ENCODE measurements at regions not wholly inside any gene's neighbourhood (a gene's known extent, or its start where the extent isn't known, plus 50 kb on each side); places are given as distances from the start of the nearest gene placed in this dataset.

- Histone ChIP-seq H3K4me3 (ENCODE audit: insufficient read depth, low read length, poor library complexity, severe bottlenecking) (no peak overlapping the region), H3K27ac (ENCODE audit: low read depth, low read length) (no peak overlapping the region), H3K9me3 (ENCODE audit: insufficient read depth, low read length) (no peaks in the 10 kb centered on the region), H2AFZ (ENCODE audit: low read depth, low read length, severe bottlenecking) (no peak overlapping the region), H3K4me2 (ENCODE audit: low read depth, low read length, poor library complexity, severe bottlenecking) (no peak overlapping the region), H3K36me3 (ENCODE audit: low read length) (no peaks in the 10 kb centered on the region), H3K9me2 (replicated peaks; ENCODE audit: insufficient read depth, low read length) (no peaks in the 10 kb centered on the region), H3K79me2 (ENCODE audit: insufficient read depth, low read length) (no peaks in the 10 kb centered on the region), H3F3A (ENCODE audit: insufficient read depth) (no peaks in the 10 kb centered on the region), H3K27me3 (ENCODE audit: low read length) (no peaks in the 10 kb centered on the region), H3K9ac (ENCODE audit: low read length) (no peak overlapping the region), H4K20me1 (ENCODE audit: low read depth, low read length) (no peaks in the 10 kb centered on the region)
- no peak for TF ChIP-seq CTCF (IDR thresholded peaks at IDR 0.05; ENCODE audit: insufficient read depth, low read length, poor library complexity, severe bottlenecking)
Observed at GRCh38 chr2:156719036-156719435, 282.9 kb downstream of the GPD2 start.

GRCh38 chr2:156727867-156728266, 291.7 kb downstream of the GPD2 start:
- Histone ChIP-seq H3K9me2 (replicated peaks; ENCODE audit: insufficient read depth, low read length) (no peaks in the 10 kb centered on the region), H3K27ac (ENCODE audit: low read depth, low read length) (no peak overlapping the region), H3K4me3 (ENCODE audit: insufficient read depth, low read length, poor library complexity, severe bottlenecking) (no peak overlapping the region), H3K4me2 (ENCODE audit: low read depth, low read length, poor library complexity, severe bottlenecking) (no peak overlapping the region), H3K27me3 (ENCODE audit: low read length) (no peaks in the 10 kb centered on the region), H4K20me1 (ENCODE audit: low read depth, low read length) (no peaks in the 10 kb centered on the region), H3F3A (ENCODE audit: insufficient read depth) (no peaks in the 10 kb centered on the region), H3K9me3 (ENCODE audit: insufficient read depth, low read length) (no peaks in the 10 kb centered on the region), H3K9ac (ENCODE audit: low read length) (no peak overlapping the region), H3K79me2 (ENCODE audit: insufficient read depth, low read length) (no peaks in the 10 kb centered on the region), H3K36me3 (ENCODE audit: low read length) (no peaks in the 10 kb centered on the region), H2AFZ (ENCODE audit: low read depth, low read length, severe bottlenecking) (no peak overlapping the region)
- TF ChIP-seq EZH2phosphoT487 (conservative IDR thresholded peaks at IDR 0.05; ENCODE audit: low read length): no peak
- no peak for TF ChIP-seq CTCF (IDR thresholded peaks at IDR 0.05; ENCODE audit: insufficient read depth, low read length, poor library complexity, severe bottlenecking)

GRCh38 chr2:156728328-156728727, 292.1 kb downstream of the GPD2 start:
- H3F3A ChIP-seq (ENCODE audit: insufficient read depth): no peaks in the 10 kb centered on the region
- no peak overlapping the region for H2AFZ ChIP-seq (ENCODE audit: low read depth, low read length, severe bottlenecking)
- no peak overlapping the region for H3K27ac ChIP-seq (ENCODE audit: low read depth, low read length)
- H3K9me3 ChIP-seq (ENCODE audit: insufficient read depth, low read length): no peaks in the 10 kb centered on the region
- no peaks in the 10 kb centered on the region for H3K9me2 ChIP-seq (replicated peaks; ENCODE audit: insufficient read depth, low read length)
- no peaks in the 10 kb centered on the region for H3K27me3 ChIP-seq (ENCODE audit: low read length)
- H4K20me1 ChIP-seq (ENCODE audit: low read depth, low read length): no peaks in the 10 kb centered on the region
- TF ChIP-seq EZH2phosphoT487 (conservative IDR thresholded peaks at IDR 0.05; ENCODE audit: low read length) (no peak), CTCF (IDR thresholded peaks at IDR 0.05; ENCODE audit: insufficient read depth, low read length, poor library complexity, severe bottlenecking) (no peak)
- H3K4me3 ChIP-seq (ENCODE audit: insufficient read depth, low read length, poor library complexity, severe bottlenecking): no peak overlapping the region
- H3K4me2 ChIP-seq (ENCODE audit: low read depth, low read length, poor library complexity, severe bottlenecking): no peak overlapping the region
- H3K36me3 ChIP-seq (ENCODE audit: low read length): no peaks in the 10 kb centered on the region
- no peak overlapping the region for H3K9ac ChIP-seq (ENCODE audit: low read length)
- H3K79me2 ChIP-seq (ENCODE audit: insufficient read depth, low read length): no peaks in the 10 kb centered on the region

GRCh38 chr2:156731506-156731905, 295.3 kb downstream of the GPD2 start:
- Histone ChIP-seq H3K9me2 (replicated peaks; ENCODE audit: insufficient read depth, low read length) (no peaks in the 10 kb centered on the region), H3K4me3 (ENCODE audit: insufficient read depth, low read length, poor library complexity, severe bottlenecking) (no peak overlapping the region), H3K36me3 (ENCODE audit: low read length) (no peaks in the 10 kb centered on the region), H3K79me2 (ENCODE audit: insufficient read depth, low read length) (no peaks in the 10 kb centered on the region), H3F3A (ENCODE audit: insufficient read depth) (no peaks in the 10 kb centered on the region), H3K9ac (ENCODE audit: low read length) (no peak overlapping the region), H3K9me3 (ENCODE audit: insufficient read depth, low read length) (no peaks in the 10 kb centered on the region), H2AFZ (ENCODE audit: low read depth, low read length, severe bottlenecking) (no peak overlapping the region), H3K4me2 (ENCODE audit: low read depth, low read length, poor library complexity, severe bottlenecking) (no peak overlapping the region), H3K27me3 (ENCODE audit: low read length) (no peaks in the 10 kb centered on the region), H4K20me1 (ENCODE audit: low read depth, low read length) (no peaks in the 10 kb centered on the region), H3K27ac (ENCODE audit: low read depth, low read length) (no peak overlapping the region)
- TF ChIP-seq CTCF (IDR thresholded peaks at IDR 0.05; ENCODE audit: insufficient read depth, low read length, poor library complexity, severe bottlenecking): no peak
- TF ChIP-seq EZH2phosphoT487 (conservative IDR thresholded peaks at IDR 0.05; ENCODE audit: low read length): no peak

All from SU-DHL-6 (cell line).